GM12878 (cell line): ENCODE measurements at regions not wholly inside any gene's neighbourhood (a gene's known extent, or its start where the extent isn't known, plus 50 kb on each side); places are given as distances from the start of the nearest gene placed in this dataset.

ENCODE experiments used
- ATAC-seq: fragments of 200-7000 bp; cut with Tn5 transposase; 3 replicates; pipeline ENCODE4 v1.9.1; 2020; ENCODE audit warnings: mild to moderate bottlenecking, moderate library complexity
- BruUV-seq: library from RNA; stranded (reverse); fragments of 400-500 nt; replicated peaks from 2 replicates; lab custom pipeline; 2021; lab: Mats Ljungman, UMichigan
- CTCF ChIA-PET: fragments of 300-600 bp; sonication (Branson Sonifier 250); formaldehyde crosslinking; extraction: SDS; loops from one replicate; lab custom pipeline; 2021; ENCODE audit warnings: inconsistent platforms; lab: Yijun Ruan, JAX
- POLR2A ChIA-PET: fragments of 350-600 bp; formaldehyde crosslinking; extraction: SDS; loops from one replicate; lab custom pipeline; 2021; ENCODE audit warnings: inconsistent platforms; lab: Charles Lee
- RAD21 ChIA-PET: fragments of 300-600 bp; sonication (Branson Sonifier 250); formaldehyde crosslinking; loops from one replicate; lab custom pipeline; 2023; ENCODE audit warnings: antibody characterized with exemption; ENCODE audit not compliant: unreplicated experiment; lab: Charles Lee
- SMC1A ChIA-PET: fragments of 300-600 bp; sonication (Branson Sonifier 250); formaldehyde crosslinking; loops from one replicate; lab custom pipeline; 2023; ENCODE audit not compliant: unreplicated experiment, uncharacterized antibody; lab: Charles Lee
- DNase-seq: peaks from one replicate; pipeline ENCODE4 v3.0.0-alpha.2; 2011; ENCODE audit warnings: low read depth, low spot score
- FAIRE-seq: peaks from 3 replicates; lab custom pipeline; 2011; peaks lifted over from hg19 to GRCh38; lab: Jason Lieb, UNC
- H2AFZ ChIP-seq: 2 replicates; pipeline ENCODE4 v1.6.0; 2011; ENCODE audit warnings: low read depth, low read length, control low read depth; ENCODE audit not compliant: control insufficient read depth
- H3K27ac ChIP-seq: 2 replicates; pipeline ENCODE4 v1.5.1; 2011; ENCODE audit warnings: control low read depth; ENCODE audit not compliant: control insufficient read depth, insufficient read depth
- H3K27me3 ChIP-seq, 2 experiments: replicated peaks in 1 of 2; 2 replicates each; pipeline versions ENCODE4 v1.6.0 to v1.6.1; 2011; ENCODE audit warnings: low read length in 1 of 2; ENCODE audit not compliant: control insufficient read depth in 2 of 2, insufficient read depth in 2 of 2
- H3K36me3 ChIP-seq, 2 experiments: 2 replicates each; pipeline ENCODE4 v1.5.1; 2011; ENCODE audit warnings: low read length in 1 of 2; ENCODE audit not compliant: control insufficient read depth in 2 of 2, insufficient read depth in 2 of 2
- H3K4me1 ChIP-seq: 2 replicates; pipeline ENCODE4 v1.6.1; 2011; ENCODE audit warnings: mild to moderate bottlenecking, low read length, moderate library complexity, mixed read lengths; ENCODE audit not compliant: control insufficient read depth, insufficient read depth
- H3K4me2 ChIP-seq: 2 replicates; pipeline ENCODE4 v1.6.0; 2011; ENCODE audit warnings: control low read depth; ENCODE audit not compliant: control insufficient read depth, insufficient read depth
- H3K4me3 ChIP-seq: fragments of 200-600 bp; sonication (generic); 2 replicates; pipeline ENCODE4 v1.5.1; 2016
- H3K79me2 ChIP-seq: 2 replicates; pipeline ENCODE4 v1.6.0; 2011; ENCODE audit warnings: low read length; ENCODE audit not compliant: control insufficient read depth, insufficient read depth
- H3K9ac ChIP-seq: 2 replicates; pipeline ENCODE4 v1.8.0; 2011; ENCODE audit warnings: low read length, control low read depth, mixed read lengths; ENCODE audit not compliant: control insufficient read depth, insufficient read depth
- H3K9me3 ChIP-seq: replicated peaks from 3 replicates; pipeline ENCODE4 v1.5.1; 2011; ENCODE audit warnings: mild to moderate bottlenecking, low read length; ENCODE audit not compliant: control insufficient read depth, insufficient read depth
- H4K20me1 ChIP-seq: 2 replicates; pipeline ENCODE4 v1.6.0; 2011; ENCODE audit not compliant: control insufficient read depth, insufficient read depth
- ATF7 ChIP-seq: fragments of 450-650 bp; IDR thresholded peaks from 2 replicates; pipeline ENCODE4 v1.6.1; 2016; ENCODE audit warnings: low read depth, mild to moderate bottlenecking
- BCLAF1 ChIP-seq: fragments of 450-650 bp; IDR thresholded peaks from 2 replicates; pipeline ENCODE4 v1.6.1; 2017; ENCODE audit warnings: antibody characterized with exemption, mild to moderate bottlenecking, moderate library complexity
- BHLHE40 ChIP-seq, 2 experiments: fragments of 450-650 bp in 1 of 2; IDR thresholded peaks; 2 replicates each; pipeline ENCODE4 v1.6.1; 2011 to 2017; ENCODE audit warnings: low read depth in 2 of 2, borderline replicate concordance in 1 of 2, improper control_type of control experiment in 1 of 2, low read length in 1 of 2, mild to moderate bottlenecking in 1 of 2
- ETV6 ChIP-seq, 2 experiments: fragments of 450-650 bp in 1 of 2; IDR thresholded peaks in 1 of 2; conservative IDR thresholded peaks in 1 of 2; 2 replicates each; pipeline ENCODE4 v1.6.1; 2014; ENCODE audit warnings: antibody characterized with exemption in 1 of 2, borderline replicate concordance in 1 of 2, low read depth in 1 of 2, mild to moderate bottlenecking in 1 of 2, moderate library complexity in 1 of 2
- FOXK2 ChIP-seq: fragments of 450-650 bp; IDR thresholded peaks from 2 replicates; pipeline ENCODE4 v1.6.1; 2017; ENCODE audit warnings: mild to moderate bottlenecking, moderate library complexity
- PKNOX1 ChIP-seq: fragments of 450-650 bp; IDR thresholded peaks from 2 replicates; pipeline ENCODE4 v1.6.1; 2016; ENCODE audit warnings: mild to moderate bottlenecking
- PML ChIP-seq: IDR thresholded peaks from 2 replicates; pipeline ENCODE4 v1.6.1; 2012; ENCODE audit warnings: low read length, inconsistent platforms
- RCOR1 ChIP-seq: conservative IDR thresholded peaks from 2 replicates; pipeline ENCODE4 v1.6.1; 2012; ENCODE audit warnings: low read depth, low read length, improper control_type of control experiment
- STAT3 ChIP-seq: IDR thresholded peaks from 2 replicates; pipeline ENCODE4 v1.6.1; 2011; ENCODE audit warnings: low read depth, low read length, improper control_type of control experiment
- WGBS: methylation state at CpG from one replicate; pipeline ENCODE4 v1.1.6; 2016; ENCODE audit warnings: low lambda C conversion rate; ENCODE audit not compliant: insufficient replicate concordance, insufficient coverage; ENCODE audit errors: missing lambda C conversion rate; 5-methylcytosine and 5-hydroxymethylcytosine counted together
- in situ Hi-C: fragments of 300-500 bp; cut with MboI; formaldehyde crosslinking; loops from 9 replicates; pipeline ENCODE4 v1.14.3; 2018; ENCODE audit warnings: mixed read lengths
- intact Hi-C: fragments of 100-400 bp; cut with micrococcal nuclease; formaldehyde crosslinking; loops from one replicate; pipeline ENCODE4 v1.14.2; 2022; ENCODE audit not compliant: unreplicated experiment

GRCh38 chr3:167930453-167930852 lies 165.3 kb downstream of the GOLIM4 start:
- Histone ChIP-seq H3K9me3 (no peaks in the 10 kb centered on the region), H3K4me3 (no peak overlapping the region), H3K79me2 (no peaks in the 10 kb centered on the region), H3K4me1 (no peaks in the 10 kb centered on the region), H3K36me3 (no peaks in the 10 kb centered on the region), H3K4me2 (no peak overlapping the region), H2AFZ (no peak overlapping the region), H4K20me1 (no peaks in the 10 kb centered on the region), H3K9ac (no peak overlapping the region), H3K27me3 (no peaks in the 10 kb centered on the region; a peak in 1 of 4 replicates), H3K27ac (no peak overlapping the region)
- DNase-seq = no peak
- ChIA-PET RAD21 (no interaction called here), CTCF (interaction anchor here (1.0 to 1.5 kb wide), 2 partner anchors 10 to 235 kb away, joined by 3 to 7 read pairs; no protein-coding TSS in a partner anchor), POLR2A (no interaction called here), SMC1A (no interaction called here)
- in situ Hi-C loops = no loop called here
- 4% methylated on average over 1 of the region's 1 CpG for WGBS
- peak; percentile 60 for ATAC-seq
- BruUV-seq = no TSS peak
- no peak for FAIRE-seq
- no peak for TF ChIP-seq BCLAF1
- TF ChIP-seq RCOR1 = no peak
- TF ChIP-seq BHLHE40 (IDR thresholded peaks at IDR 0.05; ENCODE audit: borderline replicate concordance in 1 of 2, low read depth in 2 of 2, low read length in 1 of 2) = no peak
- TF ChIP-seq ETV6 (conservative IDR thresholded peaks at IDR 0.05 in 1 of 2, IDR thresholded peaks at IDR 0.05 in 1 of 2; ENCODE audit: borderline replicate concordance in 1 of 2, low read depth in 1 of 2) = no peak
- TF ChIP-seq PML = no peak
- no peak for TF ChIP-seq ATF7
- no peak for TF ChIP-seq PKNOX1
- TF ChIP-seq STAT3 = no peak
- TF ChIP-seq FOXK2 = no peak
- intact Hi-C loops = no loop called here
